WI38 (cell line): ENCODE measurements at regions not wholly inside any gene's neighbourhood (a gene's known extent, or its start where the extent isn't known, plus 50 kb on each side); places are given as distances from the start of the nearest gene placed in this dataset.

Source experiments
- H3K4me3 ChIP-seq: 2 replicates; pipeline ENCODE4 v1.5.1; 2011; ENCODE audit warnings: low read depth, mild to moderate bottlenecking, control low read depth, low read length
- CTCF ChIP-seq: IDR thresholded peaks from 2 replicates; pipeline ENCODE4 v1.5.1; 2012; ENCODE audit warnings: low read depth, mild to moderate bottlenecking, control low read depth, low read length

GRCh38 chr10:129126982-129127381 is 340.1 kb upstream of the MGMT start:
- H3K4me3 ChIP-seq = no peak overlapping the region
- TF ChIP-seq CTCF = no peak

GRCh38 chr10:129131457-129132132 is 335.4 kb upstream of the MGMT start:
- no peak for TF ChIP-seq CTCF

GRCh38 chr10:129133856-129134255 is 333.2 kb upstream of the MGMT start:
- TF ChIP-seq CTCF = no peak
- H3K4me3 ChIP-seq = no peak overlapping the region

More at GRCh38 chr10:129131457-129132132, 335.4 kb upstream of the MGMT start:
- no peak overlapping the region for H3K4me3 ChIP-seq

GRCh38 chr10:129134371-129134770 is 332.7 kb upstream of the MGMT start:
- no peak overlapping the region for H3K4me3 ChIP-seq
- no peak for TF ChIP-seq CTCF

GRCh38 chr10:129135624-129136023 is 331.4 kb upstream of the MGMT start:
- H3K4me3 ChIP-seq = no peak overlapping the region
- TF ChIP-seq CTCF = no peak

- no peak overlapping the region for H3K4me3 ChIP-seq
- no peak for TF ChIP-seq CTCF
Measured at GRCh38 chr10:129136074-129136473, 331.0 kb upstream of the MGMT start.

GRCh38 chr10:129136951-129137350 is 330.1 kb upstream of the MGMT start:
- TF ChIP-seq CTCF = no peak
- H3K4me3 ChIP-seq = no peak overlapping the region
